ENCODE measurements at regions not wholly inside any gene's neighbourhood (a gene's known extent, or its start where the extent isn't known, plus 50 kb on each side); places are given as distances from the start of the nearest gene placed in this dataset.

- DNase-seq: no peak
These were observed 1591.6 kb upstream of the MIR17HG start for GRCh38 chr13:89755729-89756492.

GRCh38 chr13:89763005-89763404 is 1584.5 kb upstream of the MIR17HG start:
- DNase-seq: no peak

- no peak for DNase-seq
These were observed 1564.2 kb upstream of the MIR17HG start for GRCh38 chr13:89783221-89783755.

- no peak for DNase-seq
These were observed 1563.2 kb upstream of the MIR17HG start for GRCh38 chr13:89784161-89784809.

- no peak for DNase-seq
These were observed 1561.0 kb upstream of the MIR17HG start for GRCh38 chr13:89786531-89786930.

GRCh38 chr13:89790696-89791095 is 1556.8 kb upstream of the MIR17HG start:
- DNase-seq: no peak

- no peak for DNase-seq
These were observed 1555.4 kb upstream of the MIR17HG start for GRCh38 chr13:89791971-89792630.

- no peak for DNase-seq
These were observed 1551.3 kb upstream of the MIR17HG start for GRCh38 chr13:89796196-89796595.

- no peak for DNase-seq
These were observed 1543.6 kb upstream of the MIR17HG start for GRCh38 chr13:89803839-89804238.

GRCh38 chr13:89806594-89806993 is 1540.9 kb upstream of the MIR17HG start:
- DNase-seq: no peak

GRCh38 chr13:89812856-89813255 is 1534.6 kb upstream of the MIR17HG start:
- no peak for DNase-seq

GRCh38 chr13:89816404-89816803 is 1531.1 kb upstream of the MIR17HG start:
- no peak for DNase-seq

- no peak for DNase-seq
These were observed 1525.0 kb upstream of the MIR17HG start for GRCh38 chr13:89822467-89822866.

- DNase-seq: no peak
These were observed 1519.9 kb upstream of the MIR17HG start for GRCh38 chr13:89827552-89827951.

GRCh38 chr13:89828506-89828905 is 1519.0 kb upstream of the MIR17HG start:
- no peak for DNase-seq

- no peak for DNase-seq
These were observed 1516.3 kb upstream of the MIR17HG start for GRCh38 chr13:89831157-89831556.

GRCh38 chr13:89832827-89833226 is 1514.7 kb upstream of the MIR17HG start:
- no peak for DNase-seq

- DNase-seq: no peak
These were observed 1503.9 kb upstream of the MIR17HG start for GRCh38 chr13:89843621-89844020.

GRCh38 chr13:89845874-89846273 is 1501.6 kb upstream of the MIR17HG start:
- DNase-seq: no peak

- DNase-seq: no peak
These were observed 1500.4 kb upstream of the MIR17HG start for GRCh38 chr13:89846926-89847585.

GRCh38 chr13:89852570-89852969 is 1494.9 kb upstream of the MIR17HG start:
- DNase-seq: no peak

GRCh38 chr13:89856512-89856911 is 1491.0 kb upstream of the MIR17HG start:
- DNase-seq: no peak

GRCh38 chr13:89857502-89857901 is 1490.0 kb upstream of the MIR17HG start:
- DNase-seq: no peak
